ENCODE measurements at regions not wholly inside any gene's neighbourhood (a gene's known extent, or its start where the extent isn't known, plus 50 kb on each side); places are given as distances from the start of the nearest gene placed in this dataset.
"Not testable (repeated sequence)": the region's sequence is repeated elsewhere in the genome, so short reads cannot be mapped to it uniquely, and the experiment has no call there.

GRCh38 chr22:44640618-44641155 lies 61.3 kb upstream of the PRR5 start:
- peaks cover 5% of the 10 kb centered on the region for H3K27me3 ChIP-seq (ENCODE audit: control insufficient read depth, insufficient read depth, low read length)
- H3K36me3 ChIP-seq (ENCODE audit: control insufficient read depth, insufficient read depth, low read length): no peaks in the 10 kb centered on the region
- no peak overlapping the region for H3K4me3 ChIP-seq (ENCODE audit: low read length)
- WGBS (ENCODE audit: insufficient coverage): 41% methylated on average over 8 of the region's 12 CpGs
- DNase-seq: no peak
- H3K9me3 ChIP-seq (replicated peaks; ENCODE audit: control insufficient read depth, low read depth, low read length): peaks cover 2% of the 10 kb centered on the region
- H3K4me1 ChIP-seq (ENCODE audit: control insufficient read depth, insufficient read depth, low read length): peaks cover 26% of the 10 kb centered on the region
- no peak overlapping the region for H3K27ac ChIP-seq (ENCODE audit: low read length)

GRCh38 chr22:44639891-44640617 lies 62.0 kb upstream of the PRR5 start:
- 18% methylated on average over 9 of the region's 12 CpGs for WGBS (ENCODE audit: insufficient coverage)
- Histone ChIP-seq H3K27me3 (ENCODE audit: control insufficient read depth, insufficient read depth, low read length) (peaks cover 3% of the 10 kb centered on the region), H3K4me3 (ENCODE audit: low read length) (no peak overlapping the region), H3K9me3 (replicated peaks; ENCODE audit: control insufficient read depth, low read depth, low read length) (no peaks in the 10 kb centered on the region), H3K27ac (ENCODE audit: low read length) (peak overlapping the region; percentile 87), H3K4me1 (ENCODE audit: control insufficient read depth, insufficient read depth, low read length) (peaks cover 26% of the 10 kb centered on the region), H3K36me3 (ENCODE audit: control insufficient read depth, insufficient read depth, low read length) (no peaks in the 10 kb centered on the region)
- peak; percentile 67 for DNase-seq

GRCh38 chr22:44638971-44639760 lies 62.8 kb upstream of the PRR5 start:
- no peaks in the 10 kb centered on the region for H3K27me3 ChIP-seq (ENCODE audit: control insufficient read depth, insufficient read depth, low read length)
- peak; percentile 95 for DNase-seq
- no peaks in the 10 kb centered on the region for H3K36me3 ChIP-seq (ENCODE audit: control insufficient read depth, insufficient read depth, low read length)
- H3K27ac ChIP-seq (ENCODE audit: low read length): peak overlapping the region; percentile 87
- no peak overlapping the region for H3K4me3 ChIP-seq (ENCODE audit: low read length)
- peaks cover 26% of the 10 kb centered on the region for H3K4me1 ChIP-seq (ENCODE audit: control insufficient read depth, insufficient read depth, low read length)
- no peaks in the 10 kb centered on the region for H3K9me3 ChIP-seq (replicated peaks; ENCODE audit: control insufficient read depth, low read depth, low read length)
- WGBS (ENCODE audit: insufficient coverage): 12% methylated on average over 22 of the region's 34 CpGs

- 86% methylated on average over 3 of the region's 3 CpGs for WGBS (ENCODE audit: insufficient coverage)
- not testable (repeated sequence) for H3K27ac ChIP-seq (ENCODE audit: low read length); H3K9me3 ChIP-seq (replicated peaks; ENCODE audit: control insufficient read depth, low read depth, low read length); H3K4me3 ChIP-seq (ENCODE audit: low read length); DNase-seq; H3K27me3 ChIP-seq (ENCODE audit: control insufficient read depth, insufficient read depth, low read length); H3K36me3 ChIP-seq (ENCODE audit: control insufficient read depth, insufficient read depth, low read length)
- peaks cover 26% of the 10 kb centered on the region for H3K4me1 ChIP-seq (ENCODE audit: control insufficient read depth, insufficient read depth, low read length)
Measured at GRCh38 chr22:44636502-44637206, 65.3 kb upstream of the PRR5 start.

- H3K27ac ChIP-seq (ENCODE audit: low read length); H3K4me3 ChIP-seq (ENCODE audit: low read length); H3K36me3 ChIP-seq (ENCODE audit: control insufficient read depth, insufficient read depth, low read length); H3K9me3 ChIP-seq (replicated peaks; ENCODE audit: control insufficient read depth, low read depth, low read length); H3K27me3 ChIP-seq (ENCODE audit: control insufficient read depth, insufficient read depth, low read length); DNase-seq: not testable (repeated sequence)
- WGBS (ENCODE audit: insufficient coverage): 79% methylated on average over 5 of the region's 9 CpGs
- H3K4me1 ChIP-seq (ENCODE audit: control insufficient read depth, insufficient read depth, low read length): peaks cover 23% of the 10 kb centered on the region
Measured at GRCh38 chr22:44635567-44635966, 66.4 kb upstream of the PRR5 start.

- Histone ChIP-seq H3K4me3 (ENCODE audit: low read length) (no peak overlapping the region), H3K27me3 (ENCODE audit: control insufficient read depth, insufficient read depth, low read length) (no peaks in the 10 kb centered on the region), H3K27ac (ENCODE audit: low read length) (no peak overlapping the region), H3K4me1 (ENCODE audit: control insufficient read depth, insufficient read depth, low read length) (peaks cover 14% of the 10 kb centered on the region), H3K36me3 (ENCODE audit: control insufficient read depth, insufficient read depth, low read length) (no peaks in the 10 kb centered on the region), H3K9me3 (replicated peaks; ENCODE audit: control insufficient read depth, low read depth, low read length) (no peaks in the 10 kb centered on the region)
- DNase-seq: no peak
- WGBS (ENCODE audit: insufficient coverage): 64% methylated on average over 6 of the region's 9 CpGs
Measured at GRCh38 chr22:44634426-44635321, 67.3 kb upstream of the PRR5 start.

GRCh38 chr22:44633647-44634046 lies 68.4 kb upstream of the PRR5 start:
- Histone ChIP-seq H3K27ac (ENCODE audit: low read length) (no peak overlapping the region), H3K4me1 (ENCODE audit: control insufficient read depth, insufficient read depth, low read length) (peaks cover 3% of the 10 kb centered on the region), H3K27me3 (ENCODE audit: control insufficient read depth, insufficient read depth, low read length) (peaks cover 3% of the 10 kb centered on the region), H3K4me3 (ENCODE audit: low read length) (no peak overlapping the region), H3K9me3 (replicated peaks; ENCODE audit: control insufficient read depth, low read depth, low read length) (no peaks in the 10 kb centered on the region), H3K36me3 (ENCODE audit: control insufficient read depth, insufficient read depth, low read length) (no peaks in the 10 kb centered on the region)
- 88% methylated on average over 4 of the region's 4 CpGs for whole genome bisulfite sequencing (ENCODE audit: insufficient coverage)
- no peak for DNase-seq

- H3K27me3 ChIP-seq (ENCODE audit: control insufficient read depth, insufficient read depth, low read length): peaks cover 8% of the 10 kb centered on the region
- 68% methylated on average over 2 of the region's 7 CpGs for WGBS (ENCODE audit: insufficient coverage)
- H3K36me3 ChIP-seq (ENCODE audit: control insufficient read depth, insufficient read depth, low read length): no peaks in the 10 kb centered on the region
- H3K4me1 ChIP-seq (ENCODE audit: control insufficient read depth, insufficient read depth, low read length): no peaks in the 10 kb centered on the region
- DNase-seq: peak; percentile 45
- H3K27ac ChIP-seq (ENCODE audit: low read length): no peak overlapping the region
- no peaks in the 10 kb centered on the region for H3K9me3 ChIP-seq (replicated peaks; ENCODE audit: control insufficient read depth, low read depth, low read length)
- H3K4me3 ChIP-seq (ENCODE audit: low read length): no peak overlapping the region
Measured at GRCh38 chr22:44632541-44633396, 69.2 kb upstream of the PRR5 start.

- 86% methylated on average over 1 of the region's 3 CpGs for WGBS (ENCODE audit: insufficient coverage)
- H3K27ac ChIP-seq (ENCODE audit: low read length): no peak overlapping the region
- no peaks in the 10 kb centered on the region for H3K9me3 ChIP-seq (replicated peaks; ENCODE audit: control insufficient read depth, low read depth, low read length)
- no peaks in the 10 kb centered on the region for H3K36me3 ChIP-seq (ENCODE audit: control insufficient read depth, insufficient read depth, low read length)
- peaks cover 3% of the 10 kb centered on the region for H3K4me1 ChIP-seq (ENCODE audit: control insufficient read depth, insufficient read depth, low read length)
- peaks cover 14% of the 10 kb centered on the region for H3K27me3 ChIP-seq (ENCODE audit: control insufficient read depth, insufficient read depth, low read length)
- DNase-seq: no peak
- no peak overlapping the region for H3K4me3 ChIP-seq (ENCODE audit: low read length)
Measured at GRCh38 chr22:44630826-44631225, 71.2 kb upstream of the PRR5 start.

Data from muscle of leg (tissue), 3 donors.